GM19467 (cell line): ENCODE measurements at regions not wholly inside any gene's neighbourhood (a gene's known extent, or its start where the extent isn't known, plus 50 kb on each side); places are given as distances from the start of the nearest gene placed in this dataset.

Source experiments
- ATAC-seq: cut with Tn5 transposase; IDR thresholded peaks from one replicate; pipeline ENCODE4 v1.9.1; 2021; ENCODE audit warnings: mild to moderate bottlenecking, moderate library complexity; ENCODE audit not compliant: unreplicated experiment

- no peak for ATAC-seq
Measured at GRCh38 chr9:28671000-28671399, 1097.7 kb upstream of the C9orf72 start.

GRCh38 chr9:28678097-28678496 lies 1104.8 kb upstream of the C9orf72 start:
- ATAC-seq: no peak

GRCh38 chr9:28688172-28688571 lies 1114.9 kb upstream of the C9orf72 start:
- ATAC-seq: no peak

GRCh38 chr9:28692012-28692411 lies 1118.7 kb upstream of the C9orf72 start:
- ATAC-seq: no peak

GRCh38 chr9:28696960-28697359 lies 1123.7 kb upstream of the C9orf72 start:
- no peak for ATAC-seq

GRCh38 chr9:28699632-28700031 lies 1126.4 kb upstream of the C9orf72 start:
- no peak for ATAC-seq

- no peak for ATAC-seq
Measured at GRCh38 chr9:28707616-28708015, 1134.3 kb upstream of the C9orf72 start.

- ATAC-seq: no peak
Measured at GRCh38 chr9:28714188-28714587, 1140.9 kb upstream of the C9orf72 start.

GRCh38 chr9:28718226-28718625 lies 1144.9 kb upstream of the C9orf72 start:
- no peak for ATAC-seq

GRCh38 chr9:28720746-28721145 lies 1147.5 kb upstream of the C9orf72 start:
- no peak for ATAC-seq

- no peak for ATAC-seq
Measured at GRCh38 chr9:28730111-28730510, 1156.8 kb upstream of the C9orf72 start.

GRCh38 chr9:28735738-28736342 lies 1162.6 kb upstream of the C9orf72 start:
- no peak for ATAC-seq

GRCh38 chr9:28741459-28741858 lies 1168.2 kb upstream of the C9orf72 start:
- ATAC-seq: no peak

- no peak for ATAC-seq
Measured at GRCh38 chr9:28747351-28747985, 1174.2 kb upstream of the C9orf72 start.

GRCh38 chr9:28750136-28750535 lies 1176.9 kb upstream of the C9orf72 start:
- ATAC-seq: no peak

GRCh38 chr9:28758341-28758740 lies 1185.1 kb upstream of the C9orf72 start:
- ATAC-seq: no peak

GRCh38 chr9:28758971-28759370 lies 1185.7 kb upstream of the C9orf72 start:
- no peak for ATAC-seq

- no peak for ATAC-seq
Measured at GRCh38 chr9:28762167-28762566, 1188.9 kb upstream of the C9orf72 start.

GRCh38 chr9:28764532-28764931 lies 1191.3 kb upstream of the C9orf72 start:
- ATAC-seq: no peak

GRCh38 chr9:28770226-28770625 lies 1196.9 kb upstream of the C9orf72 start:
- ATAC-seq: no peak

GRCh38 chr9:28770827-28771226 lies 1197.5 kb upstream of the C9orf72 start:
- ATAC-seq: no peak

GRCh38 chr9:28774433-28775235 lies 1201.4 kb upstream of the C9orf72 start:
- ATAC-seq: peak; percentile 54
